NCI-H748 (cell line): ENCODE measurements at regions not wholly inside any gene's neighbourhood (a gene's known extent, or its start where the extent isn't known, plus 50 kb on each side); places are given as distances from the start of the nearest gene placed in this dataset.
A peak's percentile ranks its signal among the peaks of the same experiment; 100 is the strongest.
"Not testable (repeated sequence)": the region's sequence is repeated elsewhere in the genome, so short reads cannot be mapped to it uniquely, and the experiment has no call there.

ENCODE experiments used
- DNase-seq: peaks from one replicate; lab custom pipeline; 2025; ENCODE audit not compliant: unreplicated experiment; lab: John Stamatoyannopoulos, UW

DNA sequence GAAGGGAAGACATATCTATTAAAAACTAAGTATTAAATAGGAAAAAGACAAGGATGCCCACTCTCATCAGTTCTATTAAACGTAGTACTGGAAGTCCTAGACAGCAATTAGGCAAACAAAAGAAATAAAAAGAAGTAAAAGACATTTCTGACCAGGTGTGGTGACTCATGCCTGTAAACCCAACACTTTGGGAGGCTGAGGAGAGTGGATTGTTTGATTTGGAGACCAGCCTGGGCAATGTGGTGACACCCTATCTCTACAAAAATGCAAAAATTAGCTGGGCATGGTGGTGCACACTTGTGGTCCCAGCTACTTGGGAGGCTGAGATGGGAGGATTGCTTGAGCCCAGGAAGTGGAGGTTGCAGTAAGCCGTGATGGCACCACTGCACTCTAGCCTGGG, 1071.8 kb downstream of the FAT4 start:
- no peak for DNase-seq

DNA sequence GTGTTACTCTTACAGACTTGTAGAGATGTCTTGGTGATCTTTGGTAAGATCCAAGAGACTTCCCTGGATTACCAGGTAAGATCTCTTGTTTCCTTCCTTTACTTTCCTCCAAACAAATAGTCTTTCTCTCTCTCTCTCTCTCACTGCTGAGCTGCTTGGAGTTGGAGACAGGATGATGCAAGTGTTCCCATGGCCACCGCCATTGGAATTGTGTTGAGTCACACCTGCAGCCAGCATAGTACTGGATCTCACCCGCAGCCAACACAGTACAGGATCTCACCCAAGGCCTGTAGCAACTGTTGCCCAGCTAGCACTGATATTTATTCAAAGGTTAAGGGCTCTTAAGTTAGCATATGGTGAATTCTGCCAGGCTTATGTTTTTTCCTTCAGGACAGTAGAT, 1080.9 kb downstream of the FAT4 start:
- no peak for DNase-seq

DNA sequence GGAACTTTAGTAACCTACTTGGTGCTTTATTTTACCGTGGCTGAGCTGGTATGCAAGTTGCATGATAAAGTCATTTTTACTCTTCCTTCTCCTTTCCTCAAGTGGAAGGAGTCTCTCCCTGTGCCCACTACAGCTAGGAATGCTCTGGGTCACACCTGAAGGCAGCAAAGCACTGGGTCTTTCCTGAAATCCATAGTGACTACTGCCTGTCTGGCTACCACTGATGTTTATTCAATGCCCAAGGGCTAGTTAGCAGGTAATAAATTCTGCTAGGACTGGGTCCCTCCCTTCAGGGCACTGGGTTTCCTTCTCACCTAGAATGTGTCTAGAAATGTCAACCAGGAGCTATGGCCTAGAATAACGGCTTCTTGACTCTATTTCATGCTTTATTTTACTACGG, 1081.4 kb downstream of the FAT4 start:
- DNase-seq = no peak

DNA sequence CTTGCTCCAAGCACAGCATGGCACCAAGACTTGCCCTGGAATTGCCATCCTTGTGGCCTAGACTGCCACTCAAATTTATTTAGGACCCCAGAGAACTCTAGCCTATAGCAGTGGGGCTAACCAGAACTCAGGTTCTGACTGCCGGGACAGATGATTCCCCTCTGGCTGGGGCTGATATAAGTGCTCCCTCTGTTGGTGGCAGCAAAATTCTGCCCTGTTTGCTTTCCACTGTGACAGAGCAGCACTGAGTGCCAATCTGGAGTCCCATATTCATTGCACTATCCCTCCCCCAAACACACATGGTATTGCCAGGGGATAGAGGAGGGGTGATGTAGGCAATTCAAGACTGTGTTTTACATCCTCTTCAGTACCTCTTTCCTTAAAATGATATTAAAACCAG, 1081.9 kb downstream of the FAT4 start:
- DNase-seq = no peak

DNA sequence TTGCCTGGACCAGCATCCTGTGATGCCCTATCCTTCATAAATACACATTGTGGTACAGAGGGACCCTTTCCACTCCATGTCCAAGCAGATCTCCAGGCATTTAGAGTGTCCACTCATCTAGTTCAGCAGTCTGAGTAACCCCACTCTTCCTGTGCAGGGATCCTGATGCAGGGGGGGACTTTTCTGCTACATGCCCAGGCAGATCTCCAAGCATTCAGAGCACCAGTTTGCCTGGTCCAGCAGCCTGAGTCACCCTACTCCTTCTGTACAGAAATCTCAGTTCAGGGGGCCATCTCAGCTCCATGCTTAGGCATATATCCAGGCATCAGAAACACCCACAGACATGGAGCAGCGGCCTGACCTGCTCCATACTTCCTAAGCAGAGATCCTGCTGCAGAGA, 1089.8 kb downstream of the FAT4 start:
- no peak for DNase-seq

DNA sequence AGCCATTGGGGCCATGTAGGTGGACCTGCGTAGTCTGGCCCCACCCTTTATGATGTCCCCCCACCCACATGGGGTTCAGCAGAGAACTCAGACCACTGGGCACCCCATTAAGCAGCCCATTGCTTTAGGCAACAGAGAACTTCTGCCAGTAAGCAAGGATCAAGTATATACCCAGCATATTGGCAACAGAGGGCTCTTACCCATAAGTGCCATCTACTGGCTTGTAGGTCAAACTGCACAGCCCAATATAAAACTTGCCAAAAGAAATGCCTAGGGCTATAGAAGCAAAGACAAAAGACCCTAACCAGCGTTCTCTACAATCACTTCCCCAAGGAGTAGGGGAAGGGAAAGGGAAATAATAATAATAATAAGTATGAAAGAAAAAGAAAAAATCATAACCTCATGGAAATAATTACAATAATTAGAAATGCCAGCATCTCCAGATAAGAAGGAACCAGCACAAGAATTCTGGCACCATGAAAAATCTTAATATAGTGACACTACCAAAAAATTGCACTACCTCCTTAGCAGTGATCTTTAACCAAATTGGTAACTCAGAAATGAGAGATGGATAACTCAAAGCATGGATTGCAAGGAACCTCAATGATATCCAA, 1090.7 kb downstream of the FAT4 start:
- DNase-seq = peak; percentile 0

DNA sequence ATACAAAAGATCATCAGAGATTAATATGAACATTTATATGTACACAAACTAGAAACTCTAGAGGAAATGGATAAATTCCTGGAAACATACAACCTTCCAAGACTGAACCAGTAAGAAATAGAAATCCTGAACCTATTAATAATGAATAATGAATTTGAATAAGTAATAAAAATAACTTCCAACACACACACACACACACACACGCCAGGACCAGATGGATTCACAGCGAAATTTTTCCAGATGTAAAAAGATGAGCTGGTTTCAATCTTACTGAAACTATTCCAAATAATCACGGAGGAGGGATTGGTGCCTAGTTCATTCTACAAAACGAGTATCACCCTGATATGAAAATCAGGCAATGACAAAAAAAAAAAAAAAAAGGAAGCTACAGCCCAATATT, 1095.0 kb downstream of the FAT4 start:
- DNase-seq = no peak

DNA sequence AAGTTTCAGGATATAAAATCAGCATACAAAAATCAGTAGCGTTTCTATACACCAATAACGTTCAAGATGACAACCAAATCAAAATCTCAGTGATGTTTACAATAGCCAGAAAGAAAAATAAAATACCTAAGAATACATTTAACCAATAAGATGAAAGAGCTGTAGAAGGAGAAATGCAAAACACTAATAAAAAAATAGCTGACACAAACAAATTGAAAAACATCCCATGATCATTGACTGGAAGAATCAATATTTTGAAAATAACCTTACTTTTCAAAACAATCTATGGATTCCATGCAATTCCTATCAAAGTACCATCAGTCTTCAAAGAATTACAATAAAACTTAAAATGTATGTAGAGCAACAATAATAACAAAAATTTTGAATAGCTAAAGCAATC, 1096.3 kb downstream of the FAT4 start:
- no peak for DNase-seq

DNA sequence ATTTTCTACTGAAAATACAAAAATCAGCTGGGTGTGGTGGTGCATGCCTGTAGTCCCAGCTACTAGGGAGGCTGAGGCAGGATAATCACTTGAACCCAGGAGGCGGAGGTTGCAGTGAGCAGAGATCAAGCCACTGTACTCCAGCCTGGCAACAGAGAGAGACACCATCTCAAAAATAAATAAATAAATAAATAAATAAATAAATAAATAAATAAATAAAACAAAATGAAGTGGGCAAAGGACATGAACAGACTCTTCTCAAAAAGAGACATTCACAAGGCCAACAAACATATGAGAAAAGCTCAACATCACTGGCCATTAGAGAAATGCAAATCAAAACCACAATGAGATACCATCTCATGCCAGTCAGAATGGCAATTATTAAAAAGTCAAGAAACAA, 1097.6 kb downstream of the FAT4 start:
- not testable (repeated sequence) for DNase-seq

DNA sequence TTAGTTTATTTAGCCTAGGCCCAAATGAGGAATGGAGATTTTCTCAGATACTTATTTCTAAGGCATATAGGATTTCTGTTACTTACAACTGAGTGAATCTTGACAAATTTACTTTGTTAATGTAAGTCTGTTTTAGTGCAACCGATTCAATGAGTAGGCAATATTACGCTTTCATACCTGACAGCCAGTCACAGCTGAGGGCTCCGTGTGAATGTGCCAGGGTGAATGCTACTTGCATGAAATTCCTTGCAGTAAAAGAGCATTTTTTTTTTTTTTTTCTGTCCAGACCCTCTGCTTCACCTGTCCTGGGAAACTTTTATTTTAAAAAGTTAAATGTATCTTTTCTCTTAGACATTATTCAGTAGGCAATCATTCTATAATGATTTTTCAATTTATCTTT, 1100.0 kb downstream of the FAT4 start:
- no peak for DNase-seq

DNA sequence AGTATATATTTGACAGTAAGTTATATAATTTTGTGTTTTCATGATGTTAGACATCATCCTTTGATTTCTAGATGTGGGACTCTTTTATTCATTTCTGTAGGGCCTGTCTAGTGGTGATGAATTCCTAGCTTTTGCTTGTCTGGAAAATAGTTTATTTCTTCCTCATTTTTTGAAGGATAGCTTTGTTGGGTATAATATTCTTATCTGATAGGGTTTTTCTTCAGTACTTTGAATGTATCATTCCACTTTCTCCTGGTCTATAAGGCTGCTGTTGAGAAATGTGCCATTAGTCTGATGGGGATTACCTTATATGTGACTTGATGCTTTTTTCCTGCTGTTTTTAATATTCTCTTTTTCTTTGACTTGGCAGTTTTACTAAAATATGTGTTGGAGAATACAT, 1104.5 kb downstream of the FAT4 start:
- DNase-seq = no peak

DNA sequence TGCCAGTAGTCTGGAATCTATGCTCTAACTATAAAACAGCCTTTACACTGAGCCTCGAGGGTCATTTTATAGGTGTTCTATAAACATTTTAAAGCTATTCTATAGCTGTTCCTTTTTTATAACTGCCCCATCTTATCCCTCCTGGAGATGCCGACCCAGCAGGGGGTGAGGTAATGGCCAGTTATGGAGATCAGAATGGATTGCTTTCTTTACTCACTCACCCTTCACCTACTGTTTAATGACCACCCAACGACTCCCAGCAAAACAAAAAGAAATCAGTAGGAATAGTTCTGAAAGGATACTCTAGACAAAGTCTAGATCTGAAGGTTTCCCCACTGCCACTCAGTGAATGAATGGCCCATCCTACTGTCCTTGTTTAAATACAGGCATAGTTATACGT, 1113.1 kb downstream of the FAT4 start:
- DNase-seq = no peak

DNA sequence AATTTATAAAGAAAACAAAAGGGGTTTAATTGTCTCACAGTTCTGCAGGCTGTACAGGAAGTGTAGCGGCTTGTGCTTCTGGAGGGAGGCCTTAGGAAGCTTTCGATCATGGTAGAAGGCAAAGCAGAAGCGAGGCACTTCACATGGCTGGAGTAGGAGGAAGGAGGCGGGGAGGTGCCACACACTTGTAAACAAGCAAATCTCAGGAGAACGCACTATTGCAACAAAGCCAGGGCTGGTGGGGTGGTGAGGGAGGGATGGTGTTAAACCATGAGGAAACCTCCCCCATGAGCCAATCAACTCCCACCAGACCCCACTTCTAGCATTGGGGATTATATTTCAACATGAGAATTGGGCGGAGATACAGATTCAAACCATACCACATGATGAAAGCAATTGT, 1116.3 kb downstream of the FAT4 start:
- no peak for DNase-seq

DNA sequence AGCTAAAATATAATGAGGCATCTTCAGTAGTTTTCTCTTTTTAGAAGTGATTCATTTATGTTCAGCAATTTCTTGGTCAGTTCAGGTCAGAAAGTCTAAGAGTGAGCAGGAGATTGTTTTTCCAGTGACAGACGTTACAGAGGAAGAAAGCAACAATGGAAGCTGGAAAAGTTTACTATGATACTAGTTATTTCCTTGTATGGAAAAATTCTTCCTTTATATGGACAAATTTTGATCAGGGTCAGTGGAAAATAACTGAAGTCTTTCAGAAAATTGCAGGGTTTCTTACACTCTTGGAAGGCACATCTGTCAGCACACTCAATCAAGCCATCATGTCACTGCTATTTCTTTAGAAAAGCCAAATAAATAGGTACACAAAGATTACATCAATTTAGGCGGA, 1120.7 kb downstream of the FAT4 start:
- DNase-seq = no peak

DNA sequence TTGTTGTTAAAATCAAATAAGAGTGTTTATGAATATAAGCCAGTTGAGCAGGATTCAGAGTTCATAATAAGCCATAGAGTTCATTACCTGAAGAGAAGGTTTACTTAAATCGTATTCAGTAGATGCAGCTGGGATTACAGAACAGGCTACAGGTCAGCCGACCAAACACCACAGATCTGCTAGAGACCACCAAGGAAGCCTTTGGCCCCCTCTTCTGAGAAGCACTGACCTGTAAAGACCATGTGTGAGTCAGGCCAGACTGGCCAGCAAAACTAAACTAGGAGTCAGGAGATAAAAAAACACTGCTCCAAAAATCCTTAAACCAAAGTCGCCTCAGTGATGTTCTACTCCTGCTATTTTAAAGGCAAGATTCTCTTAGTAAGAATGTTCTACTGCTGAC, 1125.5 kb downstream of the FAT4 start:
- no peak for DNase-seq

DNA sequence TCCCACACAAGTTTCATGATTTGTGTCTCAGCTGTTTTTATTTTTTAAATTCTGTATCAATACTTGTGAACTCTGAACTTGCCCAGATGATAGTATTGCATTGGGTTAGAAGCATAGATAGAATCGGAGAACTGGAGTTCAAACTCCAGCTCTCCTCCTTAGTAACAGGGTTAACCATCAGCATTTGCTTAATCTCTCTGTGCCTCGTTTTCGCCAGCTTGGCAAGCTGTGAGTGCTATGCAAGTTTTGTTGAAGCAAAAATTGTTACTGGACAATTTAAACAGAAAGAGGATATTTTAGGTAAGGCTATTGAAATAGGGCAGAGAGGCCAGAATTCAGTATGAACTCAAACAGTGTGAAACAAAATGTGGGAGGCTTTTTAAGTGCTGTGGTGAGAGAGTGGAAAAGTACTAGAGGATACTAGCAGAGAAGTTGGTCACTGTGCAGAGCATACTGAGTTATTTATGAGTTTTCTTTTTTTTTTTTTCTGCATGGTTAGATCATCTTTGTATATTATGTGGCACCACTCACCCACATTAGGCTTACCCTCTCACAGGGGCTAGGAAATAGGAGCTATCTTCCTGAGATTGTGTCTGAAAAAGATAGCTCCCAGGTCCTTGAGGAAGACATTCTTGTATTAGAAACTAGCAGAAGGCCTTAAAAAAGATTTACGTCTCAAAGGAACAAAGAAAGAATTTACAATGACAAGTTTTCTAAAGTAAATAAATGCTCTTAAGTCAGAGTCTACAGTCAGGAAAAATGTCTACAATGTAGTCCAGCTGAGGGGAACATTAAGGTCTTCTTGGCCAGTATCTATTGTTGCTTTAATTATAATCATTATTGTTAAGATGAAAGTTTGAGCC, 1126.6 kb downstream of the FAT4 start:
- DNase-seq = no peak

DNA sequence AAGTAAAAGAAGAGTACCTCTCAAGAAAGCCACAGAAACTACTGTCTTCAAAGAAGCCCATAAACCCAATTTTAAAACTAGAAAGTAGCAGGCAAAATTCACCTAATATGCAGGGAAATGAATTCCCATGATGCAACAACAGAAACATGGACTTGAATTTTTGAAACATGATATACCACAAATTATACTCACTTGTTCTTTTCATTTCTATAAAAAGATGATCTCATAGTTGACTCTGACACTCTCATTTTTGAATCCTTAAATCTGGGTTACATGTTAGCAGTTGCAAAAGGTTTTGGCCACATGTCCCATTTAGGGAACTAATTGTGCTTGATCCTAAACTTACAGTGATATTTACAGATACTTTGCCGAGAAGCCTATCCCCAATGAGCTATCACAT, 1130.8 kb downstream of the FAT4 start:
- no peak for DNase-seq

DNA sequence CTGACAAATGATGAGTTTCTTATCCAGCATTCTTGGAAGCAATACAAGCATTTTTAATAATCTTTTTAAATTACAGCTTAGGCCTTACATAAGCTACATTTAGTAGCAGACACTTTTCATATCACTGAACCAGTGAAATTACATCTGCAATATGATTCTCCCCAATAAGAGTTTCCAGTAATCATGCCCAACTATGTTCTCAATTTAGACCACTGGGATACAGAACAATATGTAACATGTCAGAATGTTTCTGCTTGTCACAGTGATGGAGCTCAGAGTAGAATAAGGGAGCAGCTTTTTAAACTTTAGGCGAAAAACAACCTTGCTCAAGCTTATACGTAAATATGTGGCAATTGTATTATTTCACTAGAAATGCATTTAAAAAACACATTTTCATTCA, 1132.2 kb downstream of the FAT4 start:
- DNase-seq = no peak

DNA sequence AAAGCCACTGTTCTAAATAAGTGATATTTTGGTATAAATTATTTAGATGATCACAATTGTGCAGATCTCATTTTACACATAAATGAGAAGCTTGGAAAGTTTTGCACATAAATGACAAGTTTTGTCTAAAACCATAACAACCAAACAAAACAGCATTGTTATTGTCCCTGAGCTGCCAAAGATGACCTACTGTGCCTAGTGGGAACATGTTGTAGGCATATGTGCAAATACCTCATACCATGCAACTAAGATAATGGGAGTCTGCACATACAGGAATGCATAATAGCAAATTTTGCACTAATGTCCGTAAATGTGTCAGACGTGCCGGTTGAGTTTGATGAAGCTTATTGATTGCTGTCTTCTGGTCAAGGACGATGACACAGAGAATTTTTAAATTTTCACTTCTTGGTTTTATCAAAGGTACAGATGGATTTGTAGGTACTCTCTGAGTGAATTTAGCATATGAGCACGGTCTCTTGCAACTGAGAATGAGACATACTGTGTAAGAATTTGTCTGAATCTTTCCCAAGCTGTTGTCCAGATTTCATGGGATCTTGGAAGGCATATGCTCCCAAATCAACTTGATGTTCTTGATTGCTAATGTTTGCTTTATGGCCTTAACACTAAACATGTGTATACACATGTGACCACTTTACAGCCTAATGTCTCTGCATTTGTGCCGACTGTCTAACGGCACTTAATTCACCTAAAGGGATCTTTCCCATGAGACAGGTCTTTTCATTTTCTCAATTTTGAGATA, 1133.5 kb downstream of the FAT4 start:
- no peak for DNase-seq

DNA sequence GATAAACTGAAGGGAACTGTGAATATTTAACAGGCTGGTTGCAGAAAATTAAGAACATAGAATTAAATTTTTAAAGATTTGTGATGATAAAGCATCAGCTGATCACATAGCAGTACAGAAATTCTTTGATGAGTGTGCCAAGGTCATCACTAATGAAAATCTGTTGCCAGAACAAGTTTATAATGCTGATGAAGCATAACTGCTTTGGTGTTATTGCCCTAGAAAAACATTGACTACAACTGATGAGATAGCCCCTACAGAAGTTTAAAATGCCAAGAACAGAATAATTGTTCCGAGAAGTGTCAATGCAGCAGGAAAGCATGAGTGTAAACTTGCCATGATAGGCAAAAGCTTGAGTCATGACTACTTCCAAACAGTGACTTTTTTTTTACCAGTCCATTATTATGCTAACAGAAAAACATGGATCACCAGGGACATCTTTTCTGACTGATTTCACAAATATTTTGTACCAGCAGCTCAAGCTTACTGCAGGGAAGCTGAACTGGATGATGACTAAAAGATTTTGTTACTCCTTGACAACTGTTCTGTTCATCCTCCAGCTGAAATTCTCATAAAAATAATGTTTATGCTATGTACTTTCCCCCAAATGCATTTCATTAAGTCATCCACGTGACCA, 1136.6 kb downstream of the FAT4 start:
- DNase-seq = no peak

DNA sequence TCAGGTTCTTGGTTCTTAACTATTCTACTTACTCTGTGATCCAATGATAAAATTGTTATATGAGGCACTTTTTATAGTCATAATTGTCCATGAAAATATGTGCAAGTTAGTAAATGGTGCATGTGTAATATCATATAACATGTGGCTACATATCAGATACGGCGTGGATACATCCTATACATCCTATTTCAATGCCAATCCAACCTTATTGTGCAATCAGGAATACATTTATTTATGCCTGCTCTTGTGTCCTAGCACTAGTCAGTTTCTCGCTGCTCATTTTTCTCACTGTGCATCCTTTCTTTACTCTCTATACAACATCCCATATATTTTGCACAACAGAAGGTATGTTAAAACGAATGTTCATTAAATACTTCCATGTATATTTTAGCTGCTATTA, 1141.1 kb downstream of the FAT4 start:
- no peak for DNase-seq

DNA sequence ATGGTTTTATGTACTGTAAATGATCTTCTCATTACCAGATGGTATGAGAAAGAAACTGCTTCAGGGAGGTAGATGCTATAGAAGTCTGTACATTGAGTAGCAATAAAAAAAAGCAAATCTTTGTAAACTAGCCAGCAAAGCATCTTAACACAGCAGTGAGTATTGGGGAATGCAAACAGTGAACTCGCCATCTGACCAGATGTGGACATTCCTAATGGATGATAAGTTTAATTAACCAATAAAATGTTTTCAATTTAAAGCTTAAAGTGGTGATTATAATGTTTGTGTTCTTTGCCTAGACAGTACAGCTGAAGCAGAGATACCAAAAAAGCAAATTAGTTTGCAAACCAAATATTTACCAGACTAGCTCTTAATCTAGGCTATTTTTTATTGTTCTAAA, 1144.2 kb downstream of the FAT4 start:
- DNase-seq = no peak
